ENCODE measurements at regions not wholly inside any gene's neighbourhood (a gene's known extent, or its start where the extent isn't known, plus 50 kb on each side); places are given as distances from the start of the nearest gene placed in this dataset.

DNA sequence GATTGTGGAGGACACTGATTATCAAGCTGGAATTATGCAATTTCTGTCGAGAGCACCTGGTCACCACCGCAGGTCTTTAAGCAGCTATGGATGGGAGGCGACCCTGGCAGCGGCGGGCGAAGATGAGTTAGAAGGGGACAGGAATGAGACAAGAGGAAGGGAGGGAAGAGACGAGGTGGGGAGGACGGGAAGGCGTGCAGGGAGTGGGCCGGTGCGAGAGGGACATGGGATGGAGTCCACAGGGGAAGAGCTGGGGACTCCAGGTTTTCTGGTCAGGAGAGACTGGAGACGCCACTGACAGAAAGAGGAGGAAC is 192.3 kb downstream of the MELK start (continued):
- TF ChIP-seq JUN (IDR thresholded peaks at IDR 0.05; ENCODE audit: low read depth, low read length), result no peak
- no peak for TF ChIP-seq YY1 (IDR thresholded peaks at IDR 0.05; ENCODE audit: low read depth, low read length)
- no peak for TF ChIP-seq GTF2F1 (IDR thresholded peaks at IDR 0.05; ENCODE audit: borderline replicate concordance, low read depth, low read length)
- TF ChIP-seq SIRT6 (IDR thresholded peaks at IDR 0.05; ENCODE audit: low read length), result no peak

All from H1 (cell line).